22Rv1 (cell line): ENCODE measurements at regions not wholly inside any gene's neighbourhood (a gene's known extent, or its start where the extent isn't known, plus 50 kb on each side); places are given as distances from the start of the nearest gene placed in this dataset.

Experiments
- CTCF ChIP-seq: fragments of 450-650 bp; IDR thresholded peaks from 2 replicates; pipeline ENCODE4 v1.5.1; 2017; ENCODE audit warnings: mild to moderate bottlenecking
- ZFX ChIP-seq: fragments of 450-650 bp; IDR thresholded peaks from 2 replicates; pipeline ENCODE4 v1.6.1; 2017; ENCODE audit warnings: antibody characterized with exemption, borderline replicate concordance

GRCh38 chr2:13711154-13711553 is 921.4 kb upstream of the LRATD1 start:
- TF ChIP-seq CTCF (no peak), ZFX (no peak)
